IMR-90 (cell line): ENCODE measurements at regions not wholly inside any gene's neighbourhood (a gene's known extent, or its start where the extent isn't known, plus 50 kb on each side); places are given as distances from the start of the nearest gene placed in this dataset.

Source experiments
- ATAC-seq: fragments of 200-7000 bp; cut with Tn5 transposase; 2 replicates; pipeline ENCODE4 v1.9.1; 2020; ENCODE audit warnings: low read depth, mild to moderate bottlenecking, moderate library complexity
- BruUV-seq: library from RNA; stranded (reverse); fragments of 400-500 nt; replicated peaks from 2 replicates; lab custom pipeline; 2021; lab: Mats Ljungman, UMichigan
- CTCF ChIA-PET: fragments of 300-600 bp; formaldehyde crosslinking; extraction: SDS; loops from one replicate; lab custom pipeline; 2021; ENCODE audit warnings: antibody characterized with exemption; lab: Yijun Ruan, JAX
- POLR2A ChIA-PET: fragments of 300-600 bp; sonication (Branson Sonifier 250); formaldehyde crosslinking; loops from one replicate; lab custom pipeline; 2022; ENCODE audit warnings: antibody characterized with exemption; ENCODE audit not compliant: unreplicated experiment; lab: Charles Lee
- DNase-seq: peaks from one replicate; pipeline ENCODE4 v3.0.0; 2013
- H2AFZ ChIP-seq: replicated peaks from 2 replicates; pipeline ENCODE3; 2013; ENCODE audit warnings: low read length, mild to moderate bottlenecking; ENCODE audit not compliant: poor library complexity
- H2AK5ac ChIP-seq: 2 replicates; pipeline ENCODE4 v1.6.1; 2013; ENCODE audit warnings: low read depth, low read length, inconsistent platforms
- H2AK9ac ChIP-seq: replicated peaks from 2 replicates; pipeline ENCODE3; 2013; ENCODE audit warnings: mild to moderate bottlenecking, low read depth, low read length, moderate library complexity; ENCODE audit not compliant: poor library complexity
- H2BK120ac ChIP-seq: 2 replicates; pipeline ENCODE4 v1.6.1; 2013; ENCODE audit warnings: low read depth, low read length, inconsistent platforms
- H2BK15ac ChIP-seq: 3 replicates; pipeline ENCODE4 v1.6.1; 2013; ENCODE audit warnings: low read depth, low read length, inconsistent platforms
- H2BK20ac ChIP-seq: 2 replicates; pipeline ENCODE4 v1.6.1; 2013; ENCODE audit warnings: low read depth, mild to moderate bottlenecking, inconsistent platforms, low read length, moderate library complexity
- H2BK5ac ChIP-seq: 2 replicates; pipeline ENCODE4 v1.6.1; 2013; ENCODE audit warnings: mild to moderate bottlenecking, low read depth, low read length, inconsistent platforms; ENCODE audit not compliant: poor library complexity, severe bottlenecking
- H3K14ac ChIP-seq: replicated peaks from 2 replicates; pipeline ENCODE4 v1.6.1; 2013; ENCODE audit warnings: low read depth, low read length, inconsistent platforms
- H3K18ac ChIP-seq: 2 replicates; pipeline ENCODE4 v1.6.1; 2013; ENCODE audit warnings: low read depth, low read length, control low read depth
- H3K23ac ChIP-seq: 2 replicates; pipeline ENCODE4 v1.6.1; 2013; ENCODE audit warnings: low read depth, low read length, inconsistent platforms
- H3K27ac ChIP-seq: 2 replicates; pipeline ENCODE4 v1.5.1; 2013; ENCODE audit warnings: mild to moderate bottlenecking, control low read depth, low read length; ENCODE audit not compliant: insufficient read depth
- H3K27me3 ChIP-seq: 2 replicates; pipeline ENCODE4 v1.6.1; 2013; ENCODE audit warnings: low read length; ENCODE audit not compliant: control insufficient read depth, insufficient read depth
- H3K36me3 ChIP-seq: 2 replicates; pipeline ENCODE4 v1.6.1; 2013; ENCODE audit warnings: low read length, mixed read lengths; ENCODE audit not compliant: control insufficient read depth, insufficient read depth
- H3K4ac ChIP-seq: 2 replicates; pipeline ENCODE4 v1.6.1; 2013; ENCODE audit warnings: low read depth, low read length, inconsistent platforms
- H3K4me1 ChIP-seq: 2 replicates; pipeline ENCODE4 v1.6.1; 2013; ENCODE audit warnings: low read length, mixed read lengths; ENCODE audit not compliant: control insufficient read depth, insufficient read depth
- H3K4me2 ChIP-seq: 2 replicates; pipeline ENCODE4 v1.6.1; 2013; ENCODE audit warnings: low read depth, mild to moderate bottlenecking, control low read depth, low read length, moderate library complexity
- H3K4me3 ChIP-seq: 2 replicates; pipeline ENCODE4 v1.5.1; 2013; ENCODE audit warnings: low read depth, mild to moderate bottlenecking, control low read depth, low read length, moderate library complexity; ENCODE audit not compliant: insufficient read depth
- H3K56ac ChIP-seq: 2 replicates; pipeline ENCODE4 v1.6.1; 2013; ENCODE audit warnings: low read length, inconsistent platforms; ENCODE audit not compliant: insufficient read depth; ENCODE audit errors: extremely low read depth
- H3K79me1 ChIP-seq, 2 experiments: 2 replicates each; pipeline ENCODE4 v1.6.1; 2013; ENCODE audit warnings: low read length in 2 of 2, inconsistent platforms in 1 of 2, low read depth in 1 of 2
- H3K9ac ChIP-seq: 2 replicates; pipeline ENCODE4 v1.6.1; 2013; ENCODE audit warnings: low read depth, low read length, control low read depth
- H3K9me1 ChIP-seq: 2 replicates; pipeline ENCODE4 v1.6.1; 2013; ENCODE audit warnings: low read length, inconsistent platforms; ENCODE audit not compliant: insufficient read depth
- H3K9me3 ChIP-seq: 2 replicates; pipeline ENCODE4 v1.6.1; 2013; ENCODE audit warnings: low read length; ENCODE audit not compliant: control insufficient read depth, insufficient read depth
- H4K20me1 ChIP-seq: 2 replicates; pipeline ENCODE4 v1.6.1; 2013; ENCODE audit warnings: low read length, inconsistent platforms; ENCODE audit not compliant: insufficient read depth
- H4K5ac ChIP-seq: 2 replicates; pipeline ENCODE4 v1.6.1; 2013; ENCODE audit warnings: mild to moderate bottlenecking, low read depth, low read length, control low read depth
- H4K8ac ChIP-seq, 2 experiments: 2 replicates each; pipeline ENCODE4 v1.6.1; 2013; ENCODE audit warnings: low read depth in 2 of 2, low read length in 2 of 2, control low read depth in 1 of 2, inconsistent platforms in 1 of 2
- H4K91ac ChIP-seq: 2 replicates; pipeline ENCODE4 v1.6.1; 2013; ENCODE audit warnings: low read depth, low read length, inconsistent platforms; ENCODE audit not compliant: insufficient read depth
- CHD1 ChIP-seq: IDR thresholded peaks from 2 replicates; pipeline ENCODE4 v1.6.1; 2012; ENCODE audit warnings: low read depth, low read length, improper control_type of control experiment
- MAFK ChIP-seq: IDR thresholded peaks from 2 replicates; pipeline ENCODE4 v1.6.1; 2012; ENCODE audit warnings: low read depth, low read length, improper control_type of control experiment
- RAD21 ChIP-seq: IDR thresholded peaks from 2 replicates; pipeline ENCODE4 v1.6.1; 2012; ENCODE audit warnings: low read length, improper control_type of control experiment
- RFX5 ChIP-seq: IDR thresholded peaks from 2 replicates; pipeline ENCODE4 v1.8.0; 2012; ENCODE audit warnings: low read depth, mild to moderate bottlenecking, low read length, moderate library complexity
- SMC3 ChIP-seq: fragments of 150-350 bp; IDR thresholded peaks from 2 replicates; pipeline ENCODE4 v1.6.1; 2016; ENCODE audit warnings: low read depth, mild to moderate bottlenecking, antibody characterized with exemption, low read length, moderate library complexity
- WGBS, 2 experiments: methylation state at CpG; one replicate each; pipeline versions ENCODE4 v1.1.5 to v1.1.7; 2013; ENCODE audit warnings: missing lambda C conversion rate in 2 of 2; ENCODE audit not compliant: insufficient read length in 1 of 2; ENCODE audit errors: extremely low coverage in 2 of 2; 5-methylcytosine and 5-hydroxymethylcytosine counted together
- dilution Hi-C: fragments of 300-500 bp; cut with HindIII; formaldehyde crosslinking; loops from one replicate; pipeline ENCODE4 v1.14.3; 2018; ENCODE audit warnings: low sequenced_read_pairs; ENCODE audit not compliant: unreplicated experiment
- in situ Hi-C: fragments of 300-500 bp; cut with MboI; formaldehyde crosslinking; loops from 3 replicates; pipeline ENCODE4 v1.14.3; 2019; ENCODE audit warnings: low sequenced_read_pairs, inconsistent platforms, mixed read lengths
- intact Hi-C: fragments of 100-400 bp; cut with micrococcal nuclease; formaldehyde crosslinking; loops from 2 replicates; pipeline ENCODE4 v1.10.0; 2022

GRCh38 chr12:45670346-45671065 is 59.0 kb upstream of the ARID2 start:
- WGBS, 2 experiments = no CpG with 5 or more reads among the region's 5 CpGs
- dilution Hi-C loops = no loop called here

More at GRCh38 chr12:45670346-45671065, 59.0 kb upstream of the ARID2 start:
- peak overlapping the region; percentile 25; the same call in 1 of the 3 replicates for H2BK15ac ChIP-seq
- no peak overlapping the region for H2BK20ac ChIP-seq
- H4K20me1 ChIP-seq = no peaks in the 10 kb centered on the region
- peaks cover 15% of the 10 kb centered on the region for H3K9me1 ChIP-seq
- H3K23ac ChIP-seq = no peak overlapping the region
- H3K27me3 ChIP-seq = no peaks in the 10 kb centered on the region
- H3K56ac ChIP-seq = no peak overlapping the region
- H3K4me1 ChIP-seq = peaks cover 4% of the 10 kb centered on the region
- no peak overlapping the region for H2AFZ ChIP-seq
- H3K9ac ChIP-seq = no peak overlapping the region
- H2BK120ac ChIP-seq = no peak overlapping the region; the same call in 1 of the 2 replicates
- POLR2A ChIA-PET = no interaction called here
- TF ChIP-seq MAFK = no peak
- no peak for TF ChIP-seq RFX5
- TF ChIP-seq SMC3 = no peak
- TF ChIP-seq CHD1 = no peak
- no peak for TF ChIP-seq RAD21
- ATAC-seq = no peak
- 0 out of 2 replicates have a peak overlapping the region, but pooled peaks have one; percentile 17 for H3K14ac ChIP-seq
- intact Hi-C loops = loop anchor here (5.0 kb wide), 1 partner anchor 57 kb away; the partner anchor contains the start of gene ARID2
- H3K27ac ChIP-seq = no peak overlapping the region
- H2AK9ac ChIP-seq = no peak overlapping the region
- H4K5ac ChIP-seq = no peak overlapping the region
- peak overlapping the region in 1 of 2 experiments; percentile 47; a peak in 1 of 4 replicates for H4K8ac ChIP-seq
- peak overlapping the region; percentile 38; the same call in 1 of the 2 replicates for H4K91ac ChIP-seq
- DNase-seq = no peak
- H2BK5ac ChIP-seq = no peak overlapping the region
- no peaks in the 10 kb centered on the region for H3K9me3 ChIP-seq
- in situ Hi-C loops = no loop called here
- H3K4ac ChIP-seq = peak overlapping the region; percentile 57; the same call in 1 of the 2 replicates
- peak overlapping the region; percentile 45; the same call in 1 of the 2 replicates for H2AK5ac ChIP-seq
- no peak overlapping the region for H3K4me3 ChIP-seq
- no peak overlapping the region for H3K18ac ChIP-seq
- H3K36me3 ChIP-seq = no peaks in the 10 kb centered on the region
- BruUV-seq = no TSS peak
- CTCF ChIA-PET = no interaction called here
- H3K79me1 ChIP-seq = no peaks in the 10 kb centered on the region
- no peak overlapping the region for H3K4me2 ChIP-seq
